ENCODE measurements at regions not wholly inside any gene's neighbourhood (a gene's known extent, or its start where the extent isn't known, plus 50 kb on each side); places are given as distances from the start of the nearest gene placed in this dataset.

DNA sequence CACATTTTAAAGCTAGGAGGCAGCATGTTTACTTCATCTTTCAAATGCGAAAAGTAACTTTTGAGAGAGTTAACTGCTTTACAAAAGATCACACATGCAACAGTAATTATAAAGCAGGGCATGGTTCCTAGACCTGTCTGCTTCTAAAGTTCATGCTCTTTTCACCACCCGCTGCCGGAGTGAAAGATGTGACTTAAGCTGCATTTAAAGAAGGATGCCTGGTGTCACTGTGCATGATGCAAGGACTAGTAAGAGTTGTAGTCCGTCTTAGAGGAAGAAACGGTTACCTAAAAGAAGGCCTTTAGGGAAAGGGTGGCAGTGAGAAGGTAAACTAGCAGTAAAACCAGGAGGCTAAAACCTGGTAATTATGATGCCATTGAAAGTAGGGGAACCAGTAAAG lies 1689.1 kb downstream of the KCNT2 start:
- no peak for TF ChIP-seq POLR2A (IDR thresholded peaks at IDR 0.05; ENCODE audit: low read length)
- TF ChIP-seq, protein P1, sequence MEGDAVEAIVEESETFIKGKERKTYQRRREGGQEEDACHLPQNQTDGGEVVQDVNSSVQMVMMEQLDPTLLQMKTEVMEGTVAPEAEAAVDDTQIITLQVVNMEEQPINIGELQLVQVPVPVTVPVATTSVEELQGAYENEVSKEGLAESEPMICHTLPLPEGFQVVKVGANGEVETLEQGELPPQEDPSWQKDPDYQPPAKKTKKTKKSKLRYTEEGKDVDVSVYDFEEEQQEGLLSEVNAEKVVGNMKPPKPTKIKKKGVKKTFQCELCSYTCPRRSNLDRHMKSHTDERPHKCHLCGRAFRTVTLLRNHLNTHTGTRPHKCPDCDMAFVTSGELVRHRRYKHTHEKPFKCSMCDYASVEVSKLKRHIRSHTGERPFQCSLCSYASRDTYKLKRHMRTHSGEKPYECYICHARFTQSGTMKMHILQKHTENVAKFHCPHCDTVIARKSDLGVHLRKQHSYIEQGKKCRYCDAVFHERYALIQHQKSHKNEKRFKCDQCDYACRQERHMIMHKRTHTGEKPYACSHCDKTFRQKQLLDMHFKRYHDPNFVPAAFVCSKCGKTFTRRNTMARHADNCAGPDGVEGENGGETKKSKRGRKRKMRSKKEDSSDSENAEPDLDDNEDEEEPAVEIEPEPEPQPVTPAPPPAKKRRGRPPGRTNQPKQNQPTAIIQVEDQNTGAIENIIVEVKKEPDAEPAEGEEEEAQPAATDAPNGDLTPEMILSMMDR (IDR thresholded peaks at IDR 0.05): no peak

Data from A549 (cell line).